ENCODE measurements at regions not wholly inside any gene's neighbourhood (a gene's known extent, or its start where the extent isn't known, plus 50 kb on each side); places are given as distances from the start of the nearest gene placed in this dataset.
"Not testable (repeated sequence)": the region's sequence is repeated elsewhere in the genome, so short reads cannot be mapped to it uniquely, and the experiment has no call there.

GRCh38 chr2:107556038-107556627, 270.6 kb upstream of the RGPD4 start:
- TF ChIP-seq CTCF (IDR thresholded peaks at IDR 0.05), result no peak
- no peak overlapping the region for H3K27ac ChIP-seq
- DNase-seq (ENCODE audit: low spot score), result no peak
- no peak overlapping the region for H3K4me3 ChIP-seq

DNA sequence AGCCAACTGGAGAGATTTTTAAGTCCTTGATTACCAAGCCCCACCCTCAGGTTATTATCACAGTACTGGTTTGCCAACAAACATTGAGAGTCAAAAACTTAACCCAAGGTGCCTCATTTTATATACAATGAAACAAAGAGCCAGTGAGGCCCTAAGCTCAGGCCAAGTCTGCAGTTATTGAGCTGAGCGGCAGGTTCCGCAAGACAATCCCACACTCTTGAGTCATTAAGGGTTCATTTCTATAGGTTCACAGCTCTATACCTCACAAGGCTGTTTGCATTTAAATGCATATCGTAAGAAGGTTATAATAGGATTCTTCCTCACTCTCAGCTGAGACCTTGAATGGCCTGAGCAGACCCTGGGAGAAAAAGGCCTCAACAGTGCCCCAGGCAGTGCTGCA, 268.4 kb upstream of the RGPD4 start:
- DNase-seq (ENCODE audit: low spot score), result no peak
- no peak overlapping the region for H3K4me3 ChIP-seq
- no peak for TF ChIP-seq CTCF (IDR thresholded peaks at IDR 0.05)
- H3K27ac ChIP-seq, result no peak overlapping the region

DNA sequence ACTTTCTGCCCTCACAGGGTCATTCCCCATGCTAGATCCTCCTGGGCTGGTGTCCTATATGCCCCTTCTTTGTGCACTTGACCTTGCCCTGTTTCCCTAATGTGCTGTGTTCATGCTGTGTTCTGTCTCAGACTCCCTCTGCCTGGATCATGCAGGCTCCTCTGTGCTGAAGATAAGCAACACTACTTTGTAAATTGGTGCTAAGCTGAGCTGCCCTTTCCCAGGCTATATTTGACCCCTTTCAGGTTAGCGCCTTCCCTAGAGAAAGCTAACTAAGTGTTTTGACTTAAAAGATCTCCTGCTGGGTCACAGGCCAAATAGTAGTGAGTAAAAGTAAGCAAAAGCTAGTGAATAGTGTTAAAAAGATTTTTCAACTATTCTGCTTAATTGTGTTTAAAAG, 257.2 kb upstream of the RGPD4 start:
- DNase-seq (ENCODE audit: low spot score), result no peak
- H3K4me3 ChIP-seq, result no peak overlapping the region
- no peak overlapping the region for H3K27ac ChIP-seq
- TF ChIP-seq CTCF (IDR thresholded peaks at IDR 0.05), result no peak

DNA sequence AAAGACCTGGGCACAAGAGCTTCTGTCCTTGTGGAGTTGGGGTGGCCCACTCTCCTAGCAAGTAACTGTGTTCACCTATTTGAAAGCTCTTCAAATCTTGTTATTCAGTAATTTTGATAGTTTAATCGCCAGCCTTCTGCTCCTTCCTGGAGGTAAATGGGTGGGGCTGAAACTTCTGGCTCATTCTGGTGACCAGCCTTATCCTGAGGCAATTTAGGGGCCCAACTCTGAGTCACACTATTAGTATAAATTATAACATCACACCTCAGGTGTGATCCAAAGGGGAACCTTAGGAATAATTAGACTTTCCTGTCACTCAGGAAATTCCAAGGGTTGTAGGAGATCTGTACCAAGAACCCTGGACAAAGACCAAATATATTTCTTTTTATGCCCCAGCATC, 255.8 kb upstream of the RGPD4 start:
- no peak for TF ChIP-seq CTCF (IDR thresholded peaks at IDR 0.05)
- H3K27ac ChIP-seq, result no peak overlapping the region
- DNase-seq (ENCODE audit: low spot score), result no peak
- no peak overlapping the region for H3K4me3 ChIP-seq

- not testable (repeated sequence) for DNase-seq (ENCODE audit: low spot score); H3K4me3 ChIP-seq; H3K27ac ChIP-seq
Observed at GRCh38 chr2:107572890-107573289, 253.8 kb upstream of the RGPD4 start.

- H3K27ac ChIP-seq, result no peak overlapping the region
- no peak for TF ChIP-seq CTCF (IDR thresholded peaks at IDR 0.05)
- DNase-seq (ENCODE audit: low spot score), result no peak
- H3K4me3 ChIP-seq, result no peak overlapping the region
Observed at GRCh38 chr2:107576991-107577390, 249.7 kb upstream of the RGPD4 start.

GRCh38 chr2:107582487-107582886, 244.2 kb upstream of the RGPD4 start:
- no peak for DNase-seq (ENCODE audit: low spot score)
- Histone ChIP-seq H3K4me3 (no peak overlapping the region), H3K27ac (no peak overlapping the region)
- no peak for TF ChIP-seq CTCF (IDR thresholded peaks at IDR 0.05)

GRCh38 chr2:107584577-107584976, 242.1 kb upstream of the RGPD4 start:
- TF ChIP-seq CTCF (IDR thresholded peaks at IDR 0.05), result no peak
- H3K4me3 ChIP-seq, result no peak overlapping the region
- no peak for DNase-seq (ENCODE audit: low spot score)
- no peak overlapping the region for H3K27ac ChIP-seq
